Mesendoderm (in vitro differentiated cells): ENCODE measurements at regions not wholly inside any gene's neighbourhood (a gene's known extent, or its start where the extent isn't known, plus 50 kb on each side); places are given as distances from the start of the nearest gene placed in this dataset.

Experiments
- DNase-seq: peaks from one replicate; pipeline ENCODE4 v3.0.0; 2013
- H2AK5ac ChIP-seq: 2 replicates; pipeline ENCODE4 v1.6.1; 2013; ENCODE audit warnings: low read length, inconsistent platforms
- H2BK120ac ChIP-seq: 2 replicates; pipeline ENCODE4 v1.6.1; 2013; ENCODE audit warnings: low read depth, mild to moderate bottlenecking, low read length, moderate library complexity, mixed read lengths
- H2BK15ac ChIP-seq: replicated peaks from 2 replicates; pipeline ENCODE4 v1.6.1; 2013; ENCODE audit warnings: low read depth, mild to moderate bottlenecking, moderate library complexity
- H2BK5ac ChIP-seq: 2 replicates; pipeline ENCODE4 v1.6.1; 2013; ENCODE audit warnings: low read length, inconsistent platforms
- H3K18ac ChIP-seq: 2 replicates; pipeline ENCODE4 v1.6.1; 2013; ENCODE audit warnings: mild to moderate bottlenecking, low read length, mixed read lengths
- H3K23ac ChIP-seq: one replicate; pipeline ENCODE4 v1.6.1; 2013; ENCODE audit warnings: low read length
- H3K27ac ChIP-seq: 2 replicates; pipeline ENCODE4 v1.5.1; 2013; ENCODE audit warnings: low read depth, mild to moderate bottlenecking, inconsistent platforms, low read length, moderate library complexity
- H3K27me3 ChIP-seq: 2 replicates; pipeline ENCODE4 v1.6.1; 2013; ENCODE audit warnings: low read length, control low read depth, mild to moderate bottlenecking, inconsistent platforms; ENCODE audit not compliant: insufficient read depth, poor library complexity
- H3K36me3 ChIP-seq: 2 replicates; pipeline ENCODE4 v1.6.1; 2013; ENCODE audit warnings: low read length, inconsistent platforms; ENCODE audit not compliant: control insufficient read depth, insufficient read depth
- H3K4ac ChIP-seq: one replicate; pipeline ENCODE4 v1.6.1; 2013; ENCODE audit warnings: low read depth, mild to moderate bottlenecking, low read length, moderate library complexity
- H3K4me1 ChIP-seq: 2 replicates; pipeline ENCODE4 v1.6.1; 2013; ENCODE audit warnings: low read depth, low read length, inconsistent platforms; ENCODE audit not compliant: control insufficient read depth
- H3K4me2 ChIP-seq: 2 replicates; pipeline ENCODE4 v1.6.1; 2013; ENCODE audit warnings: low read length
- H3K4me3 ChIP-seq: 2 replicates; pipeline ENCODE4 v1.5.1; 2013; ENCODE audit warnings: mild to moderate bottlenecking, low read length
- H3K56ac ChIP-seq: one replicate; pipeline ENCODE4 v1.6.1; 2013; ENCODE audit warnings: low read length
- H3K79me1 ChIP-seq: 2 replicates; pipeline ENCODE4 v1.6.1; 2013; ENCODE audit warnings: low read length, inconsistent platforms
- H3K79me2 ChIP-seq: 2 replicates; pipeline ENCODE4 v1.6.1; 2013; ENCODE audit warnings: mild to moderate bottlenecking, low read length; ENCODE audit not compliant: control insufficient read depth, insufficient read depth
- H3K9ac ChIP-seq: 2 replicates; pipeline ENCODE4 v1.6.1; 2013; ENCODE audit warnings: low read length, inconsistent platforms
- H4K5ac ChIP-seq: one replicate; pipeline ENCODE4 v1.6.1; 2013; ENCODE audit warnings: low read length
- H4K8ac ChIP-seq: one replicate; pipeline ENCODE4 v1.6.1; 2013; ENCODE audit warnings: low read depth, mild to moderate bottlenecking, control low read depth, low read length, moderate library complexity
- WGBS: extraction: QIAGEN DNeasy Blood & Tissue Kit; methylation state at CpG from one replicate; pipeline ENCODE4 v1.1.7; 2013; ENCODE audit warnings: low lambda C conversion rate, missing lambda C conversion rate; ENCODE audit not compliant: insufficient coverage; ENCODE audit errors: extremely low coverage; 5-methylcytosine and 5-hydroxymethylcytosine counted together

DNA sequence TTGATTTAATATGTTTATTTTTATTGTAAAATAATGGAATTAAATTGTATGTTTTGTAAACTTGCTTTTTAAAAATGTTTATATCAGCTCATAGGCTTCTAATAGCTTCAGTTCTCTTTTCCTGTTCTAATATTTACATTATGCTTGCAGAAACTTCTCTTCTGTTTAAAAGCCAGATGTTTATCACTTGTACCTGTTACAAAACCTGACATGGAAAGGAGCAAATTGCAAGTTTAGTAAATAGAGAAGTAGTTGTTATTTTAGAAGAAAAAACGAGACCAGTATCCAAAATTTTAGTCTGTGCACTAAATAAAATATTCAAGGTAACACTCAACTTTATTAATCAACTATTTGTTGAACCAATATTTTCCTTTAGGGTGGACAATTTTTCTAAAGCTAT lies 69.4 kb upstream of the GUCY1A1 start:
- no peak overlapping the region for H3K4me2 ChIP-seq
- H3K36me3 ChIP-seq = no peaks in the 10 kb centered on the region
- no peaks in the 10 kb centered on the region for H3K79me2 ChIP-seq
- no peak overlapping the region for H2BK5ac ChIP-seq
- peaks cover 2% of the 10 kb centered on the region for H3K4me1 ChIP-seq
- no peak overlapping the region for H4K8ac ChIP-seq
- no peak overlapping the region for H2BK15ac ChIP-seq
- H3K79me1 ChIP-seq = no peaks in the 10 kb centered on the region
- H3K27me3 ChIP-seq = no peaks in the 10 kb centered on the region
- no peak overlapping the region for H3K56ac ChIP-seq
- H4K5ac ChIP-seq = no peak overlapping the region
- H3K27ac ChIP-seq = no peak overlapping the region
- no peak overlapping the region for H3K4me3 ChIP-seq
- no peak overlapping the region for H3K9ac ChIP-seq
- no peak overlapping the region for H2BK120ac ChIP-seq
- H2AK5ac ChIP-seq = no peak overlapping the region
- H3K4ac ChIP-seq = no peak overlapping the region
- H3K23ac ChIP-seq = no peak overlapping the region
- DNase-seq = no peak
- WGBS = no CpG with 5 or more reads among the region's 1 CpG
- no peak overlapping the region for H3K18ac ChIP-seq

DNA sequence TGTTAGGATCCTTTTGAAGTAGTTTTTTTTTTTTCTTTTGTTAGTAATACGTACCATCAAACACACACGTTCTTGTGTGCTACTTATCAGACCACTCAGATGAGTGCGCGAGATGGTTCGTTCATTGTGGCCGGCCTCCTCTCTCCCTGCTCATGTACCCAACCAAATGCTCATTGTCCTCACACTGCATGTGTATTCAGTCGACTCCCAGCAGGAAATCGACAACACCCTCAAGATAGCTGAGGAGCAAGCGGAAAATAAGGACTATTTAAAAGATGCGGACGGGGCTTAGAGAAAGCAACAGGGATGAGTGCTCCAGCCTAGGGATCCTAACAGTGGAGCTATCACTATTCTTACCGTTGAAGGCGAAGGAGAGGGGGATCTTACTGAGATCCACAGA lies 72.9 kb upstream of the GUCY1A1 start:
- peak; percentile 83 for DNase-seq
- H3K27me3 ChIP-seq = no peaks in the 10 kb centered on the region
- no peaks in the 10 kb centered on the region for H3K36me3 ChIP-seq
- no peak overlapping the region for H3K56ac ChIP-seq
- no peak overlapping the region for H2AK5ac ChIP-seq
- no peaks in the 10 kb centered on the region for H3K79me2 ChIP-seq
- H3K4ac ChIP-seq = no peak overlapping the region
- no peak overlapping the region for H3K4me3 ChIP-seq
- H2BK5ac ChIP-seq = no peak overlapping the region
- H2BK120ac ChIP-seq = no peak overlapping the region
- peaks cover 2% of the 10 kb centered on the region for H3K4me1 ChIP-seq
- H4K5ac ChIP-seq = no peak overlapping the region
- no peak overlapping the region for H2BK15ac ChIP-seq
- no peak overlapping the region for H3K9ac ChIP-seq
- H3K4me2 ChIP-seq = no peak overlapping the region
- H3K23ac ChIP-seq = no peak overlapping the region
- no CpG with 5 or more reads among the region's 13 CpGs for WGBS
- no peak overlapping the region for H3K18ac ChIP-seq
- H3K79me1 ChIP-seq = no peaks in the 10 kb centered on the region
- no peak overlapping the region for H4K8ac ChIP-seq
- H3K27ac ChIP-seq = no peak overlapping the region

DNA sequence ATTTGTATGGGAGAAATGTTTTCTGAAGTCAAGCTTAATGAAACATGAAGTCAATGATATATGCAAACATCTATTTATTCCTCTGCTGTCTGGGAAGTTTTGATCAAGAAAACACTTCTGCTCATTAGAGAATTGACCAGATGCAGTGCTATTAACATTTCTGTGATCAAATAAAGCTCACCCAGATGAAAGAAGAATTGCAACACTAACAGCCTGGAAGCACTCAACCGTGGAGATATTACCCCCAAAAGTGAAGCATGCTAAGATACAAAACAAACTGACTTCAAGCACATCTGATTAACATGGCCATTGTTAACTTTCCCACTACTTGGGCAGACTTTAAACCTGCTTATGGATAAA lies 73.7 kb upstream of the GUCY1A1 start:
- Histone ChIP-seq H3K27me3 (no peaks in the 10 kb centered on the region), H3K23ac (no peak overlapping the region), H3K4me1 (peaks cover 2% of the 10 kb centered on the region), H2AK5ac (no peak overlapping the region), H3K4me2 (no peak overlapping the region), H3K79me2 (no peaks in the 10 kb centered on the region), H3K36me3 (no peaks in the 10 kb centered on the region), H2BK5ac (no peak overlapping the region), H4K8ac (no peak overlapping the region), H2BK15ac (no peak overlapping the region), H3K4me3 (no peak overlapping the region), H4K5ac (no peak overlapping the region), H3K27ac (no peak overlapping the region), H3K56ac (no peak overlapping the region), H3K9ac (no peak overlapping the region), H2BK120ac (no peak overlapping the region), H3K18ac (no peak overlapping the region), H3K79me1 (no peaks in the 10 kb centered on the region), H3K4ac (no peak overlapping the region)
- WGBS = no CpG with 5 or more reads among the region's 1 CpG
- no peak for DNase-seq

DNA sequence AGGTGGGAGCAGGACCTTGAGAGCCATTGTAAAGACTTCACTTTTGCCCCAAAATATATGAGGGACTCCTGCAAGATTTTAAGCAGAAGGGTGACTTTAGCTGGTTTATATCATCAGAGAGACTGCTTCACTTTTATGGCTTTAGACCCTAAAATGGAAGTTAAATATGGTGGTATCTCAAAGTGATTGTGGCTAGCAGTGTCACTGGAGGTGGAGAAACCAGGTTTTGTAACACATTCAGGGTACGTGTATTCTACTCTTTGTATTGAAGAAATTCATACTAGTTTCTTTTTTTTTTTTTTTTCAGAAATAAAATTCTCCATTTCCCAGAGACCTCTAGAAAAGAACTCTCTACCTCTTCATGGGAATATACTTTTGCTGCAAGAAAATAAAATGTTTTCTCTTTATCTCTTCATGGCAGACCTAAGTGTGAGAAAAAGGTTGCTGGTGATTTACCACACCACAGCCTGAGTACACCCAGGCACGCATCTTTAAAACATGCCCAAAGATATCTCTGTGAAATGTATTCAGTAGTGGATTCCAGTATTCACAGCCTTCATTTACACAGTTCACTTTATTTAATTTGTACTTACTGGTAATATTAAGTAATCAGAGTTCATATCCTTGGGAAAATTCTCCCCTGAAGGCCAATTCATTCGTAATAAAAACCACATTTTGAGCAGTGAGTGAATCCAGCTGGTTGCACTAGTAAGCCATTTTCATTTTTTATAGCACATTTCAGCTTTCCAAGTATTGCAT lies 74.3 kb upstream of the GUCY1A1 start:
- H3K4me2 ChIP-seq = no peak overlapping the region
- H3K18ac ChIP-seq = no peak overlapping the region
- no peak overlapping the region for H3K56ac ChIP-seq
- no peak overlapping the region for H3K23ac ChIP-seq
- no peak overlapping the region for H4K5ac ChIP-seq
- H2BK120ac ChIP-seq = no peak overlapping the region
- H2BK5ac ChIP-seq = no peak overlapping the region
- no peak overlapping the region for H3K9ac ChIP-seq
- DNase-seq = no peak
- H4K8ac ChIP-seq = no peak overlapping the region
- H3K4me3 ChIP-seq = no peak overlapping the region
- no peaks in the 10 kb centered on the region for H3K79me1 ChIP-seq
- no CpG with 5 or more reads among the region's 3 CpGs for WGBS
- no peaks in the 10 kb centered on the region for H3K79me2 ChIP-seq
- H2BK15ac ChIP-seq = no peak overlapping the region
- no peak overlapping the region for H2AK5ac ChIP-seq
- no peak overlapping the region for H3K27ac ChIP-seq
- H3K4me1 ChIP-seq = peaks cover 2% of the 10 kb centered on the region
- no peak overlapping the region for H3K4ac ChIP-seq
- H3K27me3 ChIP-seq = no peaks in the 10 kb centered on the region
- H3K36me3 ChIP-seq = no peaks in the 10 kb centered on the region

DNA sequence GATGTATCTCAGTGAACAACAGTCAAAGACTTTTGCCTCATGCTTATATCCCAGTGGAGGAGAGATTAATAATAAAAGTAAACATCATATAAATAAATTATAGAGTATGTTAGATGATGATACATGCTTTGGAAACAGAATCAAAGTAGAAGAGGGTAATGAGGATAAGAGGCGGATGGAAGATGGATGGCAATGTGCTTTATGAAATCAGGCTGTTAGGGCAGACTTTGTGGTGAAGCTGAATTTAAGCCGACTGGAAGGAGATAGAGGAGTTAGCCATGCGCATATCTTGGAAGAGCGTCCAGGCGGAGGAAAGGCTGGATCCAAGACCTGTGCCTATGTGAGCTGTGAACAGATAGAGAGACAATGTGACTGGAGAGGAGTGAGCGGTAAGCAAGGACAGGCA lies 74.9 kb upstream of the GUCY1A1 start:
- no peak for DNase-seq
- H4K5ac ChIP-seq = no peak overlapping the region
- H3K4me2 ChIP-seq = no peak overlapping the region
- H3K4me1 ChIP-seq = peaks cover 2% of the 10 kb centered on the region
- H4K8ac ChIP-seq = no peak overlapping the region
- H3K27ac ChIP-seq = no peak overlapping the region
- H3K4me3 ChIP-seq = no peak overlapping the region
- no peaks in the 10 kb centered on the region for H3K79me1 ChIP-seq
- H3K18ac ChIP-seq = no peak overlapping the region
- H3K79me2 ChIP-seq = no peaks in the 10 kb centered on the region
- H3K4ac ChIP-seq = no peak overlapping the region
- WGBS = 100% methylated on average over 1 of the region's 6 CpGs
- no peak overlapping the region for H2AK5ac ChIP-seq
- no peak overlapping the region for H3K9ac ChIP-seq
- no peaks in the 10 kb centered on the region for H3K36me3 ChIP-seq
- no peak overlapping the region for H3K56ac ChIP-seq
- H2BK5ac ChIP-seq = no peak overlapping the region
- H2BK15ac ChIP-seq = no peak overlapping the region
- no peak overlapping the region for H3K23ac ChIP-seq
- H3K27me3 ChIP-seq = no peaks in the 10 kb centered on the region
- no peak overlapping the region for H2BK120ac ChIP-seq
